Astrocyte of the spinal cord (primary cell): ENCODE measurements at regions not wholly inside any gene's neighbourhood (a gene's known extent, or its start where the extent isn't known, plus 50 kb on each side); places are given as distances from the start of the nearest gene placed in this dataset.

Experiments used
- DNase-seq: peaks from one replicate; pipeline ENCODE4 v3.0.0; 2011; ENCODE audit warnings: low read depth, low spot score
- H3K4me3 ChIP-seq: 2 replicates; pipeline ENCODE4 v1.5.1; 2011; ENCODE audit warnings: low read depth, mild to moderate bottlenecking, low read length, moderate library complexity
- in situ Hi-C: cut with HindIII; loops from 2 replicates; pipeline ENCODE4 v1.10.0; 2017; ENCODE audit warnings: low sequenced_read_pairs
- TF ChIP-seq, protein P1 (sequence below): IDR thresholded peaks from 2 replicates; pipeline ENCODE4 v1.5.1; 2012; ENCODE audit warnings: low read depth, mild to moderate bottlenecking, low read length, inconsistent platforms

DNA sequence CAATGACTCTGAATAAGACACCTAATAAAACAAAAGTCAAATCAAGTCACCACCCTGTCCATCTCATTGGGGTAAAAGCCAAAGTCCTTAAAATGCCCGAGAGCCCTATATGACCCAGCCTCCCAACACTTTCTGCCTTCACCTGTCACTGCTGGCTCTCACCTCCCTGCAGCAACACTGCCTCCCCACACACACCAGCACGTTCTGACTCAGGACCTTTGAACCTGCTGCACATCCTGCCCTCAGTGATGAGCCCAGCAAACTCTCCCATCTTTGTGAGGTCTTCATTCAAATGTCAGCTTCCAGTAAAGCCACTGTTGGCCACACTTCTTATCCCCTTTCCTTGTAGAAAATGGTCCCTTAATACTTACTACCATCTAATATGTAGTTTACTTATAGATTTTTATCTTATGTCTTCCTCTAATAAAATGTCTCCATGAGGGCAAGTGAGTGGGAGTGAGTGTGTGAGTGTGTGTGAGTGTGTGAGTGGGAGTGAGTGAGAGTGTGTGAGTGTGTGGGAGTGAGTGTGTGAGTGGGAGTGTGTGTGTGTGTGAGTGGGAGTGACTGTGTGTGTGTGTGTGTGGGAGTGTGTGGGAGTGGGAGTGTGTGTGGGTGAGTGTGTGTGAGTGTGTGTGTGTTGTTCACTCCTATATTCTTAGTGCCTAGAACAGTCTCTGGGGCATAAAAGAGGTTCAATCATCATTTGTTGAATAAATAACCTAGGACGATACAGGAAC is 504.7 kb downstream of the EIPR1 start:
- in situ Hi-C loops: no loop called here
- TF ChIP-seq, protein P1, sequence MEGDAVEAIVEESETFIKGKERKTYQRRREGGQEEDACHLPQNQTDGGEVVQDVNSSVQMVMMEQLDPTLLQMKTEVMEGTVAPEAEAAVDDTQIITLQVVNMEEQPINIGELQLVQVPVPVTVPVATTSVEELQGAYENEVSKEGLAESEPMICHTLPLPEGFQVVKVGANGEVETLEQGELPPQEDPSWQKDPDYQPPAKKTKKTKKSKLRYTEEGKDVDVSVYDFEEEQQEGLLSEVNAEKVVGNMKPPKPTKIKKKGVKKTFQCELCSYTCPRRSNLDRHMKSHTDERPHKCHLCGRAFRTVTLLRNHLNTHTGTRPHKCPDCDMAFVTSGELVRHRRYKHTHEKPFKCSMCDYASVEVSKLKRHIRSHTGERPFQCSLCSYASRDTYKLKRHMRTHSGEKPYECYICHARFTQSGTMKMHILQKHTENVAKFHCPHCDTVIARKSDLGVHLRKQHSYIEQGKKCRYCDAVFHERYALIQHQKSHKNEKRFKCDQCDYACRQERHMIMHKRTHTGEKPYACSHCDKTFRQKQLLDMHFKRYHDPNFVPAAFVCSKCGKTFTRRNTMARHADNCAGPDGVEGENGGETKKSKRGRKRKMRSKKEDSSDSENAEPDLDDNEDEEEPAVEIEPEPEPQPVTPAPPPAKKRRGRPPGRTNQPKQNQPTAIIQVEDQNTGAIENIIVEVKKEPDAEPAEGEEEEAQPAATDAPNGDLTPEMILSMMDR: no peak

DNA sequence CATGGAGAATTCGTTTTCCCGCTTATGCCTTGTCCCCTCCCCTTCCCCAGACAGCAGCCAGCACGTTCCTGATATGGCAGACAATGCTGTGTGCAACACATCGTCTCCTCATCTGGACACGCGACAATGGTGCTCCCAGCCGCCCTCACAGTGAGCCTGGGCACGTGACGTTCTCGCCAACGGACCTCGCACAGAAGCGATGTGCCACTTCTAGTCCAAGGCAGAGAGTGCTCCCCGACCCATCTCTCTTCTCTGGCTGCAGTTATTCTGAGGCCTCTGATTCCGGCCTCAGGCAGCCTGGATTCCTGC is 505.4 kb downstream of the EIPR1 start:
- in situ Hi-C loops: no loop called here
- no peak overlapping the region for H3K4me3 ChIP-seq
- TF ChIP-seq, protein P1: no peak
- DNase-seq: no peak

More for the DNA sequence above, 504.7 kb downstream of the EIPR1 start:
- no peak for DNase-seq
- no peak overlapping the region for H3K4me3 ChIP-seq

DNA sequence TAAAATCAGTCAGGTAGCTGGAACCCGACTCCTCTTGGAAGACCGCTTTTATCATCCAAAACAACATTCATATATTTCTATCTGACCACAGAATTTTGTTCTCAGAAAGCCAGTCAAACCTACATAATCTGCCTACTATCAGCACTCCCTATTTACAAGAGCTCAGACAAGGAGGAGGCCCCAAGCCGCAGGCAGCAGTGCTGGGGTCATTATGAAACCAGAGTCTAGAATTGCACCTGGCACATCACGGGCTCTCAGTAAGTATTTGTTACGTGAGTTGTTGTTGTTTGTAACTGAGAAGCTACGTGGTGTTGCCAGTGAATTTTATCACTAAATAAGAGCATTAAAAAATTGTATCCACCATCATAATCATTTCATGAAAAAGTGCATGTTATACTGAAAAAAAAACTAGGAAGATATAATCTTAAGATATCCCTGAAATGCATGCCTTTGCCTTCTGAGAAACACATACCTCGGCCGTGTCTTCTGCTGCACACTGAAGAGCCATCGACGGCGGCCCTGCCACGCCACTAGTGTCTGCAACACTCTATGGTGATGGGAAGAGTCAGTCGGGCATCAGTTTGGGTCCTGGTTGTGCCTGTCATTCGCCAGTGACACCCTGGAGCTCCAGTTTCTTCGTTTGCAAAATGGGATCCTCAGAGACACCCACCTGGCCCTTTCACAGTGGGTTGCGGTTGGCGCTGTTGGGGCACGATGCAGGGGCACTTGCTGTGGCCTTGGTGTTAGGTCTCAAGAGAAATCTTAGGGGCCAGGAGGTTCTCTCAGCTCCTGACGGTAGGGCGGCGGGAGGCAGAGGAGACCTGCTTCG is 505.9 kb downstream of the EIPR1 start:
- DNase-seq: no peak
- TF ChIP-seq, protein P1: no peak
- H3K4me3 ChIP-seq: no peak overlapping the region
- in situ Hi-C loops: no loop called here

DNA sequence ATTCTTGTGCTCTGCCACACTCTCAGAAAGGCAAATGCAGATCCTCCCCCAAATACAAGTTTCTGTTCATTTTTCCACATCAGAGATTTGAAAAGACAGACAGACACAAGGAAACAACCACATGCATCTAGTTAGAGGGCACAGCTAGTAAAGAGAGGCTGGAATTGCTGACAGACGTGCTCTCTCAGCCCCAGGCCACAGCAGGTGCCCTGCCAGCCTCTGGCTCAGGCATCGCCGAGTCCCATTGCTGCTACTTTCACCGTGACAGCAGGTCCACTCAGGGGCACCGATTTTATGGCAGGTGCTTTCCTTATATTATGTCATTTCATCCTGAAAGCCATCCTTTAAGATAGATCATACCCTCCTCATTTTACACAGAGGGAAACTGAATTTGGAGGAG is 507.5 kb downstream of the EIPR1 start:
- H3K4me3 ChIP-seq: no peak overlapping the region
- TF ChIP-seq, protein P1: no peak
- DNase-seq: no peak
- in situ Hi-C loops: no loop called here

DNA sequence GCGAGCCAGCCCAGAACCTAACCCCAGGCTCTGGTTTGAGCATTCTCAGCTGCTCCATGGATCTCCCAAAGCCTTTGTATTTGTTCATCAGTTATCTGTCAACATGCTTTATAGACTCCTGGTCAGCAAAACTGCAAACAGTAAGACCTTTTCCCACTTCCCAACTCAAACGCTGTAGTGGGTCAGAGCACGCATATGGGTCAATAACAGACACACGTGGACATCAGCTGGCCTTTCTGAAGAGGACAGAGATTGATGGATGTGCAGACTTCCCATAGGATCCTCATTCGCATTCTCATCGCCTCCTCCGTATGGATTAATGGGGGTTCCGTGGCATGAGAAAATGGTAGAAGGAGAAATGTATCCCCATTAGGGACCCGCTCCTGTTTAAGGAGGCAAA is 508.1 kb downstream of the EIPR1 start:
- in situ Hi-C loops: no loop called here

DNA sequence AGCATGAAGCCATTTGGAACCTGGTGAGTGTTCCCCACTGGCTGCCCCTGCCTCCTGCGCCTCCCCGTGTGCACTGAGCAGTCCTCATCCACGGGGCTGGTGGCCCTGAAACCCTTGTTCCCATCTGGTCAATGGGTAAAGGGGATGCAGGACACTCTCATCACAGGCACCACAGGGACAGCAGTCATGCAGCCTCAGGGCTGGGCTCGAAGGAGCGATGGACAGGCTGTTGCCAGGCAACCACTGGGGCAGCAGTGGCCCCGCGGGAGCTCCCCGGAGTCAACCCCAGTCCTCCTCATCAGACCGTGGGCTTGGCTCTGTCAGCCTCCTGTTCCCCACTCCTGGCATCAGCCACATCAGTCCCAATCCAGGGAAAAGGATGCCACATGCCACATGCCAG is 509.5 kb downstream of the EIPR1 start:
- in situ Hi-C loops: no loop called here
- no peak overlapping the region for H3K4me3 ChIP-seq
- no peak for DNase-seq
- TF ChIP-seq, protein P1: no peak

More for the DNA sequence above, 508.1 kb downstream of the EIPR1 start:
- DNase-seq: no peak
- TF ChIP-seq, protein P1: no peak
- H3K4me3 ChIP-seq: no peak overlapping the region
